GM21576 (cell line): ENCODE measurements at regions not wholly inside any gene's neighbourhood (a gene's known extent, or its start where the extent isn't known, plus 50 kb on each side); places are given as distances from the start of the nearest gene placed in this dataset.
"Not testable (repeated sequence)": the region's sequence is repeated elsewhere in the genome, so short reads cannot be mapped to it uniquely, and the experiment has no call there.

Experiments used
- ATAC-seq: cut with Tn5 transposase; IDR thresholded peaks from one replicate; pipeline ENCODE4 v1.9.1; 2021; ENCODE audit warnings: mild to moderate bottlenecking, moderate library complexity; ENCODE audit not compliant: unreplicated experiment

DNA sequence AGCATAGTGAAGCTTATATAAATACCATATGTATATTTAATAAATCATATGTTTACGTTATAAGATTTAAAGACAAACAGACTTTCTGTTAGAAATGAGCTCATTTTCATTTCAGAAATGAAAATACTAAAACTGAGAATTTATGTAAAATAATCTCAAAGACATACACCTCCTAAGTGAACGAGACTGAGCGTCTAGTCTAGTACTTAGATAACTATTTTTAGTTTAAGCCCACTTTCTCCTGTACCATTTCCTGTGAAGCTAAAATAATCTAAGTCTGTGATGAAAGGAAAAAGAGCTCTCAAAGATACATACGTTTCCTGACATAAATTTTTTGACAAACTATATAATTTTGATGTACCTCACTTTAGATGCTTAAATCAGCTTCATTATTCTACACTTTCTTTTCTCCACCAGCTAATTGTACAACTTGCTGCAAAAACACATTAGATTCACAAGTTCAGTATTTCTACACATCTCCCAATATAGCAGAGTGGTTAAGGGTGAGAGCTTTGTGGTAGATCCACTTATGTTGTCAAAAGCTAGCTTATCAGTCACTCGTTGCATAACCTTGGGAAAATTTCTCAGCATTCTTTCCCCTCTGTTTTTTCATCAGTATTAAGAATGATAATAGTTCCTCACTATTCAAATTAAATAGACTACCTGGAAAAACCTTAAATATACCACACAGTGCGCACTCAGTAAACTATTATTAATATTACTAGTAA is 703.0 kb downstream of the PLOD2 start:
- ATAC-seq, result no peak

- not testable (repeated sequence) for ATAC-seq
Observed at GRCh38 chr3:145459681-145460080, 701.3 kb downstream of the PLOD2 start.

DNA sequence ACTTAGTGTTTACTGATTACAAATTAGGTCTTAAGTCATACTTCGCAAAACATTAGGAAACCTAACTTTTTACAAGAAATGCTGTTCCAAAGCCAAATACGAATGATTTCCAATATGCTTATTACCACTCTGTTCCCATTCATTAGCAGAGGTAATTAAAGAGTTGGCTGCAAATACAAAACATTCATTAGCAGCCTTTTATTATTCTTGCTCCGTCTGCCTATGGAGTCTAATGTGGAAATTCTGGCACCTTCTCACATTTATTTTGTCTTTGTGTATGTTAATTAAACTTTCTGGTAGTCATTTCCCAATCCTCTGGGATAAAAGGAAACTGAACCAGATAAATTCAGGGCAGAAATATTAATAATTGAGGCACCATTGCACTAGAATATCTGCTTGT is 689.0 kb downstream of the PLOD2 start:
- ATAC-seq, result no peak

DNA sequence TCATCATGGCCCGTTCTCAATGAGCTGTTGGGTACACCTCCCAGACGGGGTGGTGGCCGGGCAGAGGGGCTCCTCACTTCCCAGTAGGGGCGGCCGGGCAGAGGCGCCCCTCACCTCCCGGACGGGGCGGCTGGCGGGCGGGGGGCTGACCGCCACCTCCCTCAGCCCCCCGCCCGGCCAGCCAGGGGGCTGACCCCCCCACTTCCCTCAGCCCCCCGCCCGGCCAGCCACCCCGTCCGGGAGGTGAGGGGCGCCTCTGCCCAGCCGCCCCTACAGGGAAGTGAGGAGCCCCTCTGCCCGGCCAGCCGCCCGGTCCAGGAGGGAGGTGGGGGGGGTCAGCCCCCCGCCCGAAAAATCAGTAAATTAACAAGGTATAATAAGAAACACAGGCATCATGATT is 678.2 kb downstream of the PLOD2 start:
- not testable (repeated sequence) for ATAC-seq

DNA sequence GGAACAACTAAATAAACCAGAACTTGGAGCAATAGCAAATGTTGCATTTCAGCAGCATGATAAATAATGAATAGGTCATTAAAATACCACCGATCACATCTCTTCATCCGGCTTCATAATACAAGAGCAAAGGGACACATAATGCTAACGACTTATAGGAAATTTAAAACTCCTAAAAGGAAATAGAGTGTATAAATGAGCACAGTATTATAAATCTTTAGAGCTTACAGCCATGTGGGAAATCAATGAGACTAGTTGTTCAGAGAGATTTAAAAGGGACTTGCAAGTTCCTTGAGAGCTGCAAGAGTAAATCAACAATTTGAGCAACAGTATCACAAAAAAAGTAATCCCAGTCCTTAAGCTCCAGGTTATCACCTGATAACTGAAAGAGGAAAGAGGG is 677.0 kb downstream of the PLOD2 start:
- no peak for ATAC-seq

DNA sequence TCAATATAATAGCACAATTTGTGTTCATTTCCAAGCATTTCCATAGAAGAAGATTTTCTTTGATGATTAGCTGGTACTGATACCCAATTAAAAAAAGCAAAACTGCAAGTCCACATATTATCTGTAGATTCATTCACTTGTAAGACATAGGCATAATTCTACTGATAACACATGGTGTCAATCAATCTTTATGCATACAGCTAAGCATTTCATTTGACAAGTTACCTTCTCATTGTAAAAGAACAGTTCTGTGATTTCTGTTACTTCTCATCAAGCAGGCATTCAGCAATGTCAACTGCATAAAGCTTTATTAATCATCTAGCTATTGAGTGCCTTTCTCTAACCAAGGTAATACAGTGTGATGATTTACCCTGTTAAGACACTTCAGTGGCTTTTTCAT is 672.0 kb downstream of the PLOD2 start:
- no peak for ATAC-seq

GRCh38 chr3:145490088-145491048 is 670.6 kb downstream of the PLOD2 start:
- no peak for ATAC-seq

DNA sequence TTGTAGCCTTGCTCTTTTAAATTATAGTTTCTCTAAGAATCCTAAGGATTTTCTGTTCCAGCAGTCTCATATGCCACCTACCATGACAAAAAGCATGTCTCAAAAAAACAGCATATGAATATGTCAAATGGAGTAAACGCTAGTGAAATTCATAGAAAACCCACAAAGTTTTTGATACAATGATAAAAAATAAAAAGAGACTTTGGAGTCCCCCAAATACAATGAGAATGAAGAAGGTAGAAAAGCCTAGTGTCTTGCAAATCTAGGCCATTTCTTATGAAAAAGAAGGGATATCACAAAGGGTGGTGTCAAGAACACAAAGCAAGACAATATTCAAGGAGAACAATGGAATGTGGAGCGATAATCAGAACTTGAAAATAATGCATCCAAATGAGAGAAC is 668.5 kb downstream of the PLOD2 start:
- no peak for ATAC-seq

DNA sequence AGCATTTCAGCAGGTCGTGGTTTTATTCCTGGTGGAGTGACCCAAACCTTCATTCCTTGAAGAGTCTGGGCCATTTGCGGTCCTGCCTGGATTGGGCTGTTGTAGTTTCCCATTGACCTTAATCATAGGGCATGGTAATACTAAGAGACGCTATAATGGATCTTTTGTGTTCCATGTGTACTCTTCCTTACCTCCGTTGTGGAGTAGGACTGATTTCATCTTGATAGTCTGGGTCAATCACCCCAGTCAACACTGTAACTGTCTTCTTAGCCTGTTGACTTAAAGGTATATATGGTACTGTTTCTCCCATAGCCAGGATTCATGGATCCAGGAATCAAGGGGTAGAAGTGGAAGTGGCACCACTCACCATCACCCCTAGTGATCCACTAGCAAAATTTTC is 643.6 kb downstream of the PLOD2 start:
- not testable (repeated sequence) for ATAC-seq

DNA sequence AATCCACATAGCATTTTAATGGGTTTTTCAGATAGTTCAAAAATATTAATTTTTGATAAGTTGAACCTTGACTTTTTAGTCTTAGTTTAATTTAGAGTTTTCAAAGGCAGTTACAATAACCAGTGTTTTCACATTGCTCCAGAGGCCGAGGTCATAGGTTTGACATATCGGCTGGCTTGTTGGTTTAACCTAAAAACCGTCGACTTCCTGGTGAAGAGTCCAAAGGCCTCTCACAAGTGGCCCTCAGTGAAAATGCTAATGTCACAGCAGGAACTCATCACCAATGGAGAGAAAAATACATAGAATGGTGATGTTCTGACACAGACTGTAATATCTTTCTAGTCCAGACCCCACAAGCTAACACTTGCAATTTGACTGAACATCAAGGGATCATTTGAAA is 642.3 kb downstream of the PLOD2 start:
- ATAC-seq, result no peak

DNA sequence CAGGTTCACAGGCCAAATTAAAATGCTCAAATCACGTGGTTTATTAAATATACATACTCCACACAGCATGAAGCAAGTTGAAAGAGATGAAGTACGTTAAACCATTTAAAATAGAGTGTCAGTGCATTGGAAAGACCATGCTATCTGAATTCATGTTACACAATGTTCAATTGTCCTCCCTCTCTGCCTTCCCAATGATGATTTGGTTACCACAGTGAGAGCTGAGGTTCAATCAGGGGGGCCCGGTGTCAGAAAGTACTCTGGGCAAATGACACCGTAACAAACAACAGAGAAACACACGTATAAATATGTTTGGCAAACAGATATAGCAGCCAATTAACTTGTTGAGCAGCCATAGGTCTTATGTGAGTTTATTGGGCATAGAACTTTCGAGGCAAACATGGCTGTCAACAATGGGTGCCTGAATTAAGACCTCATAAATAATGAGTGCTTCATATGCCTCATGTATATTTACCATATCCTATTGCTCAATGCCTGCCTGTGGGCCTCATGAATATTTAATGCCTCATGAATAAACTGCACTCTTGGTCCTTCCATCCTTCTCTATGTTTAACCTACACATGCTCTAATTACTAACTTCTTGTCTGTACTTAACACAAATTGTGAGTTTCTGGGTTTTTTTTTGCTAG is 641.5 kb downstream of the PLOD2 start:
- no peak for ATAC-seq

DNA sequence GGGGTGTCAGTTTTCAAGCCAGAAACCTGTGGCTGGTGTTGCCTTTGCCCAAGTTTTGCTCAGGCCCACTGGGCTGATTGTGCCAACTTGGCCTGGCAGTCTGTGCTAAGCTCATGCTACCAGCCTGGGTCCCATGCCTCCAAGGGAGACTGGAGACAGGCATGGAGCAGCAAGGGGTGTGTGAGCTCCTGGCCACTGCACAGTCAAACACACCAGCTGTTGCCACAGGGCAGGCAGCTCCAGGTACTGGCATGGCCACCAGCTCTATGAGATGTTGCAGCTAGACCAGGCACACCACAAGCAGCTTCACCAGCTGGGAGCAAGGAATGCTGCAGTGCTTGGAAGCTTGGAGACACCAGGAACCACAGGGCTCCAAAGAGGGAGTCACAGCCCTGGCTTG is 638.8 kb downstream of the PLOD2 start:
- ATAC-seq, result no peak

DNA sequence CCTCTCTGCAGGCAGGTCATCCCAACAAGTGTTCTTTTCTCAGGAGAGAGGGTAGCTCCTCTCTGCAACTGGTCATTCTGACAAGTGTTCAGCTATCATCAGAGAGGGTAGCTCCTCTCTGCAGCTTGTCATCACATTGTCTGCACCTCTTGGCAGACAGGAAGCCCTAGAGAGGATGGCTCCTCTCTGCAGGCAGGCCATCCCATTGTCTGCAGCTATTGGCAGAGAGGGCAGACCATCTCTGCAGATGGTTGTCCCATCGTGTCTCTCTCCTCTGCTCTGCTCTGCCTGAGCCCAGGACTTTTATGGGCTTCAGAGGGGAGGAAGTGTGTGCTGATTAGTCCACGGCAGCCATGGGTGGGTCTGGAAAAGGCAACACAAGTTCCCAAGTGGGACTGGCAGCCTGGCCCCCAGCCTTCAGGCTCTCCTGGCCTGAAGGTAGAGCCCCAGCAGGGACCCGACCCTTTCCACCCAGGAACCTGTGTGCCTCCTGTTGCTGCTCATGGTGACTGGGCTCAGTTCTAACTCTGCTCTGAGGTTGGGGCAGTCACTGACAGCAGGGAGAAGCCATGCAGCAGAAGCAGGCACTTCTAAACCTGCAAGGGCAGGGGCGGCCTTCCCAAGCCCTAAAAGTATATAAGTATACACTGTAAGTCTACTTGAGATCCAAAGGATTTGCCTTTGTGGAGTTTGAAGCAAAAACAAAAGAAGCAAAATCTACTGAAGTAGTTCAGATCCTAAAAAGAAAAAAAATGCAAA is 637.9 kb downstream of the PLOD2 start:
- ATAC-seq, result no peak

DNA sequence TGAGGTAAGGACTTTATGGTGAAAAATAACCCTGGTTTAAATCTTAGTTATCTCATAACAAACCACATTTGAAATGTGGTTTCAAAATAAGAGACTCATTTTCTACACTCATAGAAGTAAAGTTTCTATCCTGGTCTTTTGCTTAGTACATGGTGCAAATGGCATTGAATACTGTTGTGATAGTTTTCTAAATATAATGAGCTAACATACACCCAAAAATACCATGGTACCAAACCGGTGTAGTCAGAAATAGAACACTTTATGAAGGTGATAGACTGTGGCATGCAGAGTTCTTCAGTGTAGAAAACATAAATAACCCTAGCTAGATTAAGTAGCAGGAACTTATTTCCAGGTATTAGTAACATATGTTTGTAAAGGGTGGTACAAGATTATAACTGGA is 629.4 kb downstream of the PLOD2 start:
- no peak for ATAC-seq

DNA sequence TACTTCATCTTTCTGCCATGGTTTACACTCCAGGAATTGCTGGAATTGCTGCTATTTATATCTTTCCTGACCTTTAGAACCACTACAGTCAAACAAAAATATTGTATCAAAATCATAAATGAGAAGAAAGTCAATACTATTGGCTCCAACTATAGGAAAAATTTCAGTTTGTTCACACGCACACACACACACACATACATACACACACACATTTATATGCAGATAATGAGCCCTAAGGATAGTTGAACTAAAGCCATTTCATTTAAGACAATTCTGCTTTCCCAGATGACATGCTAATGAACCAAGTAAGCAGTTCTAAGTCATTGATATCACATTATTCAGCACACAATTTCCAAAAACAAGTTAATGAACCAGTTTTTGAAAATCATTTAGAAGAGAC is 627.3 kb downstream of the PLOD2 start:
- no peak for ATAC-seq

DNA sequence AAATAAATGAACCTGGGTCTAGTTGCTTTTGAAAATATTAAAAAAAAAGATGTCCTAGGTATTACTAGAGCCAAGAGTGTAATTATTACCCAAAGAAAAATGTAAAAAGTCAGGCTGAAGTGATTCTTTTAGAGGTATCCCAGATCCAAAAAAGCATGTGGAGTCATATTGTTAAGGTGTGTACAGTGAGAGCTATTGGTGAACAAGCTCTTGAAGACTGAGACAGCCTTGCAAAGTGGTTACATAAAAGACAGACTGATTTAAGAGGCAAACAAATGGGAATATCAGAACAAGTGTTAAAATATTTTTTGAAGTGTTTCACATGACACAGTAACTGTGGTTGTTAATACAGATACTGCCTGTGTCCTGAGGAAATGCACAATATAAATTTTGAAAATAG is 624.5 kb downstream of the PLOD2 start:
- no peak for ATAC-seq

- no peak for ATAC-seq
Observed at GRCh38 chr3:145550522-145550921, 610.5 kb downstream of the PLOD2 start.

GRCh38 chr3:145557405-145557804 is 603.6 kb downstream of the PLOD2 start:
- ATAC-seq, result no peak

GRCh38 chr3:145578471-145578870 is 582.5 kb downstream of the PLOD2 start:
- no peak for ATAC-seq

- ATAC-seq, result no peak
Observed at GRCh38 chr3:145581694-145582093, 579.3 kb downstream of the PLOD2 start.

DNA sequence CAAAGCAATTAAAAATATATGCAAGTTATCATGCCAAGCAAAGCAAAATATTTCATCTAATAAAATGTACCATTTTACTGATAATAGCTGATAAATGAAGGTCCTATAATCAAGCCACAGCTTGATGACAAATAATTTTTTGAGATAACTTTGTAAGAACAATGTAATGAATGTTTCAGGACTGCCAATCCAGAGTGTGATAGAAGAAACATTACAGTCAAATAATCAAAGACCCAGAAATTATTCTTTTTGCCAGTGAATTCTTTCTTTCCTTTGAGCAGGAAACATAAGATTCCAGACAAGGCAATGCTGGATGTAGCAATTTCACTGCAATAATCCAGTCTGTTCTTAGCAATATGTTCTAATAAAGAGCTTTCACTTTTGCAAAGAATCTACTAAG is 556.1 kb downstream of the PLOD2 start:
- no peak for ATAC-seq
